ENCODE measurements at regions not wholly inside any gene's neighbourhood (a gene's known extent, or its start where the extent isn't known, plus 50 kb on each side); places are given as distances from the start of the nearest gene placed in this dataset.
"Not testable (repeated sequence)": the region's sequence is repeated elsewhere in the genome, so short reads cannot be mapped to it uniquely, and the experiment has no call there.

DNA sequence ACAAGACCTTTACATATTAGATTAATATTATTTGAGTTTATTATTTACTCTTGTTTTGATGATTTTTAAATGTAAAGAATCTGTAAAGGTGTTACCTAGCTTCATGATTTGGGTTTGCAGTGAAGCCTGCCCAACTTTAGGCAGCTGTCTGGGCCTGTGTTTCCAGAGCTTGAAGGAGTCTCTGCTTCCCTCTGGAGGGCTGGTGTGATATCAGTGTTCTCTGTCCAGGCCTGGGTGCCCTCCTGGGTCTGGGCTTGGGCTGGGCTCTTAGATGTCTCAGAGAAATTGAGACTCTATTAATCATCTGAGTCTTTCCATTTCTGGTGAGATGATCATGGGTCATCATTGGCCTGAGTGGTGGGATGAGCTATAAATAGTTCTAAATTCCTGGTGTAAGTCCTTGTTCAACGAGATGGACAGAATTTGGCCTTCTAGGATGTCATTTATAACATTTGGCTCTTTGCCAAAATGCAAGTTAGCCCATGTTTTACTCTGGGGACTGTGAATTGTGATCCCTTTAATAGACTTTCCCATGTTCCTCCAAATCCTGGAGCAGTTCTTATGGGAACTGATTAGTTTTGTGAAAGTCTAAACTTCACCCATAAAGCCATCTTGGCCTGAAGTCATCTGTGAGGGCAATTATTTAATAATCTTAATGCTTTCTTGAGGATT, 397.3 kb downstream of the TMEM121 start:
- TF ChIP-seq, protein P1, sequence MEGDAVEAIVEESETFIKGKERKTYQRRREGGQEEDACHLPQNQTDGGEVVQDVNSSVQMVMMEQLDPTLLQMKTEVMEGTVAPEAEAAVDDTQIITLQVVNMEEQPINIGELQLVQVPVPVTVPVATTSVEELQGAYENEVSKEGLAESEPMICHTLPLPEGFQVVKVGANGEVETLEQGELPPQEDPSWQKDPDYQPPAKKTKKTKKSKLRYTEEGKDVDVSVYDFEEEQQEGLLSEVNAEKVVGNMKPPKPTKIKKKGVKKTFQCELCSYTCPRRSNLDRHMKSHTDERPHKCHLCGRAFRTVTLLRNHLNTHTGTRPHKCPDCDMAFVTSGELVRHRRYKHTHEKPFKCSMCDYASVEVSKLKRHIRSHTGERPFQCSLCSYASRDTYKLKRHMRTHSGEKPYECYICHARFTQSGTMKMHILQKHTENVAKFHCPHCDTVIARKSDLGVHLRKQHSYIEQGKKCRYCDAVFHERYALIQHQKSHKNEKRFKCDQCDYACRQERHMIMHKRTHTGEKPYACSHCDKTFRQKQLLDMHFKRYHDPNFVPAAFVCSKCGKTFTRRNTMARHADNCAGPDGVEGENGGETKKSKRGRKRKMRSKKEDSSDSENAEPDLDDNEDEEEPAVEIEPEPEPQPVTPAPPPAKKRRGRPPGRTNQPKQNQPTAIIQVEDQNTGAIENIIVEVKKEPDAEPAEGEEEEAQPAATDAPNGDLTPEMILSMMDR (IDR thresholded peaks at IDR 0.05), result not testable (repeated sequence)
- TF ChIP-seq POLR2A (IDR thresholded peaks at IDR 0.05), result not testable (repeated sequence)
